ENCODE measurements at regions not wholly inside any gene's neighbourhood (a gene's known extent, or its start where the extent isn't known, plus 50 kb on each side); places are given as distances from the start of the nearest gene placed in this dataset.

GRCh38 chr9:89999534-90000370 lies 394.9 kb downstream of the GADD45G start:
- TF ChIP-seq GATA2 (IDR thresholded peaks at IDR 0.05; ENCODE audit: low read depth, low read length) (no peak), GATA3 (IDR thresholded peaks at IDR 0.05; ENCODE audit: low read depth, low read length) (no peak)

GRCh38 chr9:90000925-90001324 lies 396.1 kb downstream of the GADD45G start:
- TF ChIP-seq GATA2 (IDR thresholded peaks at IDR 0.05; ENCODE audit: low read depth, low read length) (no peak), GATA3 (IDR thresholded peaks at IDR 0.05; ENCODE audit: low read depth, low read length) (no peak)

GRCh38 chr9:90001747-90002146 lies 396.9 kb downstream of the GADD45G start:
- TF ChIP-seq GATA3 (IDR thresholded peaks at IDR 0.05; ENCODE audit: low read depth, low read length) (no peak), GATA2 (IDR thresholded peaks at IDR 0.05; ENCODE audit: low read depth, low read length) (no peak; the same call in 1 of the 2 replicates)

- TF ChIP-seq GATA3 (IDR thresholded peaks at IDR 0.05; ENCODE audit: low read depth, low read length) (no peak), GATA2 (IDR thresholded peaks at IDR 0.05; ENCODE audit: low read depth, low read length) (no peak)
These were observed 397.8 kb downstream of the GADD45G start for GRCh38 chr9:90002397-90003271.

GRCh38 chr9:90005388-90005787 lies 400.6 kb downstream of the GADD45G start:
- TF ChIP-seq GATA3 (IDR thresholded peaks at IDR 0.05; ENCODE audit: low read depth, low read length) = no peak
- TF ChIP-seq GATA2 (IDR thresholded peaks at IDR 0.05; ENCODE audit: low read depth, low read length) = no peak

- TF ChIP-seq GATA2 (IDR thresholded peaks at IDR 0.05; ENCODE audit: low read depth, low read length) (no peak), GATA3 (IDR thresholded peaks at IDR 0.05; ENCODE audit: low read depth, low read length) (no peak)
These were observed 403.0 kb downstream of the GADD45G start for GRCh38 chr9:90007516-90008440.

GRCh38 chr9:90009447-90009846 lies 404.6 kb downstream of the GADD45G start:
- TF ChIP-seq GATA2 (IDR thresholded peaks at IDR 0.05; ENCODE audit: low read depth, low read length) (no peak), GATA3 (IDR thresholded peaks at IDR 0.05; ENCODE audit: low read depth, low read length) (no peak)

- no peak for TF ChIP-seq GATA3 (IDR thresholded peaks at IDR 0.05; ENCODE audit: low read depth, low read length)
- no peak for TF ChIP-seq GATA2 (IDR thresholded peaks at IDR 0.05; ENCODE audit: low read depth, low read length)
These were observed 406.0 kb downstream of the GADD45G start for GRCh38 chr9:90010793-90011192.

GRCh38 chr9:90012949-90013348 lies 408.1 kb downstream of the GADD45G start:
- TF ChIP-seq GATA2 (IDR thresholded peaks at IDR 0.05; ENCODE audit: low read depth, low read length) (no peak), GATA3 (IDR thresholded peaks at IDR 0.05; ENCODE audit: low read depth, low read length) (no peak)

- TF ChIP-seq GATA2 (IDR thresholded peaks at IDR 0.05; ENCODE audit: low read depth, low read length) (no peak), GATA3 (IDR thresholded peaks at IDR 0.05; ENCODE audit: low read depth, low read length) (no peak)
These were observed 409.0 kb downstream of the GADD45G start for GRCh38 chr9:90013778-90014177.

GRCh38 chr9:90014421-90014820 lies 409.6 kb downstream of the GADD45G start:
- TF ChIP-seq GATA3 (IDR thresholded peaks at IDR 0.05; ENCODE audit: low read depth, low read length) (no peak), GATA2 (IDR thresholded peaks at IDR 0.05; ENCODE audit: low read depth, low read length) (no peak)

- TF ChIP-seq GATA2 (IDR thresholded peaks at IDR 0.05; ENCODE audit: low read depth, low read length) (no peak), GATA3 (IDR thresholded peaks at IDR 0.05; ENCODE audit: low read depth, low read length) (no peak)
These were observed 411.5 kb downstream of the GADD45G start for GRCh38 chr9:90016272-90016671.

GRCh38 chr9:90017679-90018078 lies 412.9 kb downstream of the GADD45G start:
- TF ChIP-seq GATA3 (IDR thresholded peaks at IDR 0.05; ENCODE audit: low read depth, low read length) = no peak
- TF ChIP-seq GATA2 (IDR thresholded peaks at IDR 0.05; ENCODE audit: low read depth, low read length) = no peak

Data from SH-SY5Y (cell line).